ENCODE measurements at regions not wholly inside any gene's neighbourhood (a gene's known extent, or its start where the extent isn't known, plus 50 kb on each side); places are given as distances from the start of the nearest gene placed in this dataset.

- intact Hi-C loops (cut with micrococcal nuclease), result no loop called here
- TF ChIP-seq, protein P1, sequence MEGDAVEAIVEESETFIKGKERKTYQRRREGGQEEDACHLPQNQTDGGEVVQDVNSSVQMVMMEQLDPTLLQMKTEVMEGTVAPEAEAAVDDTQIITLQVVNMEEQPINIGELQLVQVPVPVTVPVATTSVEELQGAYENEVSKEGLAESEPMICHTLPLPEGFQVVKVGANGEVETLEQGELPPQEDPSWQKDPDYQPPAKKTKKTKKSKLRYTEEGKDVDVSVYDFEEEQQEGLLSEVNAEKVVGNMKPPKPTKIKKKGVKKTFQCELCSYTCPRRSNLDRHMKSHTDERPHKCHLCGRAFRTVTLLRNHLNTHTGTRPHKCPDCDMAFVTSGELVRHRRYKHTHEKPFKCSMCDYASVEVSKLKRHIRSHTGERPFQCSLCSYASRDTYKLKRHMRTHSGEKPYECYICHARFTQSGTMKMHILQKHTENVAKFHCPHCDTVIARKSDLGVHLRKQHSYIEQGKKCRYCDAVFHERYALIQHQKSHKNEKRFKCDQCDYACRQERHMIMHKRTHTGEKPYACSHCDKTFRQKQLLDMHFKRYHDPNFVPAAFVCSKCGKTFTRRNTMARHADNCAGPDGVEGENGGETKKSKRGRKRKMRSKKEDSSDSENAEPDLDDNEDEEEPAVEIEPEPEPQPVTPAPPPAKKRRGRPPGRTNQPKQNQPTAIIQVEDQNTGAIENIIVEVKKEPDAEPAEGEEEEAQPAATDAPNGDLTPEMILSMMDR (IDR thresholded peaks at IDR 0.05; ENCODE audit: unreplicated experiment), result no peak
- H3K4me3 Mint-ChIP-seq (ENCODE audit: unreplicated experiment), result no peak overlapping the region
- peaks cover 26% of the 10 kb centered on the region for H3K36me3 Mint-ChIP-seq (ENCODE audit: insufficient read depth, unreplicated experiment)
- BruUV-seq (replicated peaks), result no TSS peak
- POLR2A ChIA-PET, result no interaction called here
- H3K9me3 Mint-ChIP-seq (ENCODE audit: unreplicated experiment), result no peaks in the 10 kb centered on the region
- peaks cover 34% of the 10 kb centered on the region for H3K4me1 Mint-ChIP-seq (ENCODE audit: insufficient read depth, unreplicated experiment)
- CTCF ChIA-PET, result no interaction called here
- DNase-seq (ENCODE audit: unreplicated experiment), result no peak
- no peak overlapping the region for H3K27ac Mint-ChIP-seq (ENCODE audit: low read depth, unreplicated experiment)
- H3K27me3 Mint-ChIP-seq (ENCODE audit: insufficient read depth, unreplicated experiment), result no peaks in the 10 kb centered on the region
These were observed 50.3 kb upstream of the HGFAC start for GRCh38 chr4:3391422-3391821.

Data from MCF 10A (cell line).